ENCODE measurements at regions not wholly inside any gene's neighbourhood (a gene's known extent, or its start where the extent isn't known, plus 50 kb on each side); places are given as distances from the start of the nearest gene placed in this dataset.

GRCh38 chr9:92187989-92188714, 72.9 kb upstream of the SPTLC1 start:
- TF ChIP-seq CTCF (IDR thresholded peaks at IDR 0.05) = no peak
- TF ChIP-seq POLR2A (IDR thresholded peaks at IDR 0.05) = no peak

Data from uterus (tissue), 2 donors.